Sigmoid colon (tissue), 4 donors: ENCODE measurements at regions not wholly inside any gene's neighbourhood (a gene's known extent, or its start where the extent isn't known, plus 50 kb on each side); places are given as distances from the start of the nearest gene placed in this dataset.

Source experiments
- CTCF ChIP-seq, 4 experiments: fragments of 450-650 bp in 3 of 4; fragments of 200-600 bp in 1 of 4; IDR thresholded peaks; one replicate each; pipeline ENCODE4 v1.5.1; 2016 to 2019; ENCODE audit warnings: antibody characterized with exemption in 4 of 4, mild to moderate bottlenecking in 3 of 4, moderate library complexity in 2 of 4
- POLR2A ChIP-seq, 2 donors: fragments of 450-650 bp; IDR thresholded peaks; one replicate each; pipeline ENCODE4 v1.6.1; 2016; ENCODE audit warnings: antibody characterized with exemption in 2 of 2, mild to moderate bottlenecking in 2 of 2, moderate library complexity in 2 of 2
- POLR2AphosphoS5 ChIP-seq, 4 donors: sonication (generic); formaldehyde crosslinking; IDR thresholded peaks; one replicate each; pipeline ENCODE4 v1.6.1; 2017; ENCODE audit warnings: antibody characterized with exemption in 4 of 4

GRCh38 chr3:153956613-153957012, 164.6 kb upstream of the ARHGEF26 start:
- TF ChIP-seq POLR2A (IDR thresholded peaks at IDR 0.05) (no peak), CTCF (IDR thresholded peaks at IDR 0.05) (no peak), POLR2AphosphoS5 (IDR thresholded peaks at IDR 0.05) (no peak)
